CD4-positive, alpha-beta T cell treated with Interleukin-12 subunit alpha and Interleukin-12 subunit beta, for 1 hour (primary cell): ENCODE measurements at regions not wholly inside any gene's neighbourhood (a gene's known extent, or its start where the extent isn't known, plus 50 kb on each side); places are given as distances from the start of the nearest gene placed in this dataset.

Experiments
- DNase-seq: peaks from one replicate; pipeline ENCODE4 v3.0.0-alpha.2; 2020

DNA sequence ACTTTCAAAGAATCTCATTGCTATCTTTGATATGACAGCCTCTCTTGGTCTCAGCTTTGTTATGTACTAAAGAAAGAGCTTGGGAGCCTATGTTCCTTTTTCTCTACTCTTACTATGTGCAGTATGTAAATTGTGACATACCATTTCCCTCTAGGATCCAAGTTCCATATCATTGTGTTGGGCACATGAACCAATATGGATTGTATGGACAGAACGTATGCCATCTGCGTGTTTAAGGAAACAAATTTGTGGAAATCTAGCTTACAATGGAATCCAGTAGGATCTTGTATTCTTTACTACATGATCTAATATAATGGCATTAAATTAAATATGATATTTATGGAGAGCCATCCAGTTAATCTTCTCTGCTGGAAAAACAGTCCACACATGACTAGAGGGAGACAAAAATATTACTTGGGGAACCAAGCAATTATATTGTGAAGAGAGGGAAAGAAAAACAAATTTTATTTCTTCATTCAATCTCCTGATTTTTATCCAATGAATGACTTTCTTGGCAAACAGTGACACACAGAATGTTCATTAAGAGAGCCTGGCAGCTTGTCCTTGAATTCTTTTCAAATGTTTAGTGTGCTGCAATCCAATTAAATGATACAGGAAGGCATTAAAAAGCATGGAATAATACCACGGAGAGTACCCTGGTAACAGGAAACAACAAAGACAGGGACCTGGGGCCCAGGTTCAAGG, 106.5 kb upstream of the DAB1 start:
- DNase-seq = no peak

GRCh38 chr1:57522575-57522974, 98.7 kb upstream of the DAB1 start:
- no peak for DNase-seq

GRCh38 chr1:57520743-57521515, 97.1 kb upstream of the DAB1 start:
- no peak for DNase-seq

- DNase-seq = no peak
These were observed 94.6 kb upstream of the DAB1 start for GRCh38 chr1:57518496-57518895.

DNA sequence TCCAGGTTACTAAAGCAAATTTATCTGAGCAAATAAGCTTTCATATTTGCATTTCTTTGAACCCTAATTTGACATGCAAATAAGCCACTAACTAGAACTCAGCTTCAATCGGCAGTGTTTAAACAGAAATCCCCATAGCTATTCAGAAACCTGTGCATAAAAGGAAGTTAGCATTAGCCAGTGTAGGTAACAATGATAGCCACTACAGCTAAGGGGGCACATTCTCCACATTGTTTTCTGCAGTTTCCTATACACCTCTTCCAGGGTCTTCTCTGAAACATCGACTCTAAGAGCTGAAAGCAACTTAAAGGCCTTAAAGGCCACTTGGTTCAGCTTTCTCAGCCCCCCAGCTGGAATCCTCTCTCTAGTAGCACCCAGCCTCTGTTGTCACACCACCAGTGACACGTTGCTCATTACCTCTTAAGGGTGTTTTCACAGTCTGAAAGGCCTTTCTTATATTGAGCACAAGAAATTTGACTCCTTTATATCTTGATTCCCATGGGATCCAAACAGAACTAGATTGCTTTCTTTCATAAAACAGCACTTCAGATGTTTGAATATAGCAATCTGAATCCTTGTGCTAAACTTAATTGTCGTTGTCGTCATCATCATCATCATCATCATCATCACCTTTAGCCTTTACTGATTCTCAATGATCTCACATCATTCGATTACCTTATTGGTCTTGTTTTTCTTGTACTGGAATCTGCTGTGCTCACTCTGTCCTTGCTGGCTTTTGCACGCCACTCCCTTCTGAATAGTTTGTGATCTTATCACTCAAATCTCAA, 93.9 kb upstream of the DAB1 start:
- DNase-seq = no peak

GRCh38 chr1:57512386-57512785, 88.5 kb upstream of the DAB1 start:
- DNase-seq = no peak

- DNase-seq = no peak
These were observed 83.1 kb upstream of the DAB1 start for GRCh38 chr1:57506941-57507340.

- DNase-seq = no peak
These were observed 79.5 kb upstream of the DAB1 start for GRCh38 chr1:57503337-57503736.

GRCh38 chr1:57500136-57500830, 76.4 kb upstream of the DAB1 start:
- no peak for DNase-seq

GRCh38 chr1:57494530-57495079, 70.7 kb upstream of the DAB1 start:
- DNase-seq = no peak

GRCh38 chr1:57492586-57493226, 68.8 kb upstream of the DAB1 start:
- DNase-seq = no peak

- DNase-seq = no peak
These were observed 65.6 kb upstream of the DAB1 start for GRCh38 chr1:57489358-57490036.

DNA sequence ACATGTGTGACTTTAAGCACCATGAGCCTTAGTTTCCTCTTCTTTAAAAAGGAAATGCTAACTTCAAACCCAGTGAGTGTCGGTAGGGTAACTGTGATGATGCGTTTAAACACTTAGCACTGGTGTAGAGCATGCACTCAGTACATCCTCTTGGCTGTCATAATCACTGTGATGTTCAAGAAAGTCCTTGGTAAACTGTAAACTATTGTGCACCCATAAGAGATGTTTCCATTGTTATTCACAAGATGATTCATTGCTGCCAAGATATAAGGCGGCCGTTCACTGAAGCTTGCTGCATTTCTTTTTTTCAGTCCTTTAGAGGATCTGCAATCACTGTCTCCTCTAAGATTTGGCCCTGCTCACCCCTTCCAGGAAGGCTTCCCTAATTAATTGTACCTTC, 61.8 kb upstream of the DAB1 start:
- no peak for DNase-seq

DNA sequence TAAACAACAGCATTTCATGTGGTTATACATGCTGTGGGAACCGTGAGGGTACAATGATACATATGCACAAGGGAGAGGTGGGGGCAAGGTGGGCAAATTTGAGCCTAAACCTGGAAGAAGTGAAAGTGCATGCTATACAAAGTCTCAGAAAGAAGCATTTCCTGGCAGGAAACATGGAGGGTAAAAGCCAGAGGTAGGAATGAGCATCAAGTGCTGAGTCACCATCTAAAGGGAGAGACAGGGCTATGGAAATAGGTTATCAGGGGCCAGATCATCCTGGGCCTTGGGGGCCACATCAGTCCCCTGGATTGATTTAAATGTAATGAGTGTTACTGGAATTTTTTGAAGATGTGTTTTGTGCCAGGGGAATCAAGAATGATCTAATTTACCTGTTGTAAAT, 60.1 kb upstream of the DAB1 start:
- DNase-seq = no peak

DNA sequence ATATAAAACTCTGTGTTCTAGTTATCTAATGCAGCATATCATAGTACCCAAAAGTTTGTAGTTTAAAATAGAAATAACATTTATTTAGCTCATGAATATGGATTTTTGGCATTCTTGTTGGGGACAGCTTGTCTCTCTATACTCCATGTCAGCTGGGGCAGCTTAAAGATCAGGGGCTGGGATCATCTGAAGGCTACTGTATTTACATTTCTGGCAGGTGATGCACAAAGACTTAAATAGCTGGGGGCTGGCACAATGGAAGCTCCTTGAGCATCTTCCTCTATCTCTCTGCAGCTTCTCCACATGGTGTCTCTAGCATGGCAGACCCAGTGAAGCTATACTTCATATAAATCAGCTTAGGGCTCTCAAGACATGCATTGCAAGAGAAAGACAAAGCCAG, 55.6 kb upstream of the DAB1 start:
- no peak for DNase-seq

GRCh38 chr1:57475366-57475765, 51.5 kb upstream of the DAB1 start:
- DNase-seq = no peak

DNA sequence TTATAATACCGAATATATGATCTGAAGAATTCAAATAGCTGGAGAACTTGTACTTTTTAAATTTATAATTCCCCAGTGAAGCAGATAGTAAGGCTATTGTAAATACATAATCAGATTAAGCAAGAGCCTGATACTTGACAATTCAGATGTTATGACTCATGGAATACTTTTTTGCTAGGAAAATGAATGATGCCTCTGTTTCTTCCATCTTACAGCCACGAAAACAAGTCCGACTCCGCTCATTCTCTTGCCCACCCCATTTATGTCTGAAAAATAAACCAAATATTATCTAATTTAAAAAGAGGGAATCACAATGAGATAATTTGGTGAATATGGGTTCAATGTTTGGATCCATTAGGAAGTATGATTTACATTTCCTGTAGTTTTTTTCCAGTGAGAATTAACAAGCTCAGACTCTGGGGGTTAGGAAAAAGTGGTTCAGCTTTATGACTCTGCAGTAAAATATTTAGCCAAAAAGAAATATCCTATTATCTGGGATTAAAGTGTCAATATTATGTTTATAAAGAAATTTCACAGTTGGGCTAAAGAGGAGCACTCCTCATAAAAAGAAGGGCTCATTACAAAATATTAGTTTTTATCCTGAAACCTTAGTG, 50.4 kb upstream of the DAB1 start:
- no peak for DNase-seq
